ENCODE measurements at regions not wholly inside any gene's neighbourhood (a gene's known extent, or its start where the extent isn't known, plus 50 kb on each side); places are given as distances from the start of the nearest gene placed in this dataset.

DNA sequence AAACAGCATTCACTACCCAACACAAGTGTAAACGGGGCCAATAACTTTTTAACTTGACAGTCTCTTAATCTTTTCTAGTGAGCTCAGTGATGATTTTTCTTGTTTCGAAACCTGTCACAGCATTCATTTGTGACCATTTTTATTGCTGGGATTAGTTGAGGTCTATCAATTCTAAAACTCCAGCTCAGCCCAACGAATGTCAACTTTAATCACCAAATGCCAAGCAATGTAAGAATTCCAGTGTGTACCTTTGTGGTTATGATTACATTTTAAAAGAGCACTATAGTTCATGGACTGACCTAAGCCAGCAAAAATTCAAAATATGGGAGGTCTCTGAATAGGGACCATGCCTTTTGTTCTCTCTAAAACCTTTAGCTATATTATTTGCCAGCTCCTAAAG, 694.3 kb upstream of the SGCG start:
- TF ChIP-seq, protein P1, sequence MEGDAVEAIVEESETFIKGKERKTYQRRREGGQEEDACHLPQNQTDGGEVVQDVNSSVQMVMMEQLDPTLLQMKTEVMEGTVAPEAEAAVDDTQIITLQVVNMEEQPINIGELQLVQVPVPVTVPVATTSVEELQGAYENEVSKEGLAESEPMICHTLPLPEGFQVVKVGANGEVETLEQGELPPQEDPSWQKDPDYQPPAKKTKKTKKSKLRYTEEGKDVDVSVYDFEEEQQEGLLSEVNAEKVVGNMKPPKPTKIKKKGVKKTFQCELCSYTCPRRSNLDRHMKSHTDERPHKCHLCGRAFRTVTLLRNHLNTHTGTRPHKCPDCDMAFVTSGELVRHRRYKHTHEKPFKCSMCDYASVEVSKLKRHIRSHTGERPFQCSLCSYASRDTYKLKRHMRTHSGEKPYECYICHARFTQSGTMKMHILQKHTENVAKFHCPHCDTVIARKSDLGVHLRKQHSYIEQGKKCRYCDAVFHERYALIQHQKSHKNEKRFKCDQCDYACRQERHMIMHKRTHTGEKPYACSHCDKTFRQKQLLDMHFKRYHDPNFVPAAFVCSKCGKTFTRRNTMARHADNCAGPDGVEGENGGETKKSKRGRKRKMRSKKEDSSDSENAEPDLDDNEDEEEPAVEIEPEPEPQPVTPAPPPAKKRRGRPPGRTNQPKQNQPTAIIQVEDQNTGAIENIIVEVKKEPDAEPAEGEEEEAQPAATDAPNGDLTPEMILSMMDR (conservative IDR thresholded peaks at IDR 0.05; ENCODE audit: low read depth, low read length) = no peak
- DNase-seq (ENCODE audit: low read depth) = peak; percentile 62
- H3K4me3 ChIP-seq (ENCODE audit: low read length) = no peak overlapping the region

DNA sequence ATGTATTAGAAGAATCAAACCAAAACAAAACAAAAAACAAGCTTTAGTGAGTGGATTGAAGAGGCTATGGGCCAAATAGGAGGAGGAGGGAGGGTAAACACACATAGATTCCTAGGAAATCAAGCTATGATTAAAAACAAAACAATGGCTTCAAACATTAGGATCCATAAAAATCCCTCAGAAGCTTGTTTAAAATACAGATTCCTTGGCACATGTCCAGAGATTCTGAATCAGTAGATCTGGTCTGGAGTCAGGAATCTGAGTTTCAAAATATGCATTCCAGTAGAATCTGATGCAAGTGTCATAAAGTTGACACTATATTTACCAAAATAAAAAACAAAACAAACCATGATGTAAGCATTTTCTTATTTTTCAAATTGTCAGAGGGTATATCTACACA, 692.8 kb upstream of the SGCG start:
- no peak overlapping the region for H3K4me3 ChIP-seq (ENCODE audit: low read length)
- peak; percentile 46 for DNase-seq (ENCODE audit: low read depth)
- TF ChIP-seq, protein P1 (conservative IDR thresholded peaks at IDR 0.05; ENCODE audit: low read depth, low read length) = no peak

DNA sequence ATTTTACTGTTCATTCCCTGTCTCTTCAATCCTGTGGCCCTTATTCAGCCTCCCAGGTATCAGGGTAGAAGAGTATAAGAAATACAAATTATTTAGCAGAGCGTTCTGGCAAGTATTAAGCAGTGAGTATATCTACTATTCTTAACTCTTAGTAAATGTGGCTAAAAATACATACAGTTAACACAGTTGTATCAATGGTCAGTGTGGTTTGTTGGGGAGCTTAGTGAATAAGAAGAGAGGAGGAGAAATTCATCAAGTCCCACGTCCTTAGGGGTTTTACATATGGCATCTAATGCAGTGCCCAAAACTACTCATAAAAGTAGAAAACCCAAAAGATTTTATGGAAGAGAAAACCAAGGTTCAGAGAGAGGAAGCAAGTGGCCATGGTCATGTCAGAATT, 691.0 kb upstream of the SGCG start:
- DNase-seq (ENCODE audit: low read depth) = no peak
- TF ChIP-seq, protein P1 (conservative IDR thresholded peaks at IDR 0.05; ENCODE audit: low read depth, low read length) = no peak
- H3K4me3 ChIP-seq (ENCODE audit: low read length) = no peak overlapping the region

DNA sequence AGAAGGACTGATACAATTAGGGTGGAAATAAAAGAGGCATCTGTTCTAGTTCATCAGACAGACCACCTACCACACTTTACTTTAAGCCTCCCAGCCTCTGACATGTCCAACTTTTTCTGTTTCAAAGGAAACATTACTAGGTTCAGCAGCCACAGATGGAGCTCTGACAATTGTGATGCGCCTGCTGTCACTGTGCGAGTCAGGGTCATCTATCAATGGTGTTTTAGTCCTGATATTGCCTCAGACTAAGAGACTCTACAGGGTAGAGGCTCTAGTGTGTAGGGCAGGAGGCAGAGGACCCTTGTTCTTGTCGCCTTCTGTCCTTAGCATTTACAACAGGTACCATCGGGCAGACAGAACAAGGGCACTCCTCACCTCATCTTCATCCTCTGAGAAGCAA, 685.0 kb upstream of the SGCG start:
- TF ChIP-seq, protein P1 (conservative IDR thresholded peaks at IDR 0.05; ENCODE audit: low read depth, low read length) = no peak
- DNase-seq (ENCODE audit: low read depth) = no peak

DNA sequence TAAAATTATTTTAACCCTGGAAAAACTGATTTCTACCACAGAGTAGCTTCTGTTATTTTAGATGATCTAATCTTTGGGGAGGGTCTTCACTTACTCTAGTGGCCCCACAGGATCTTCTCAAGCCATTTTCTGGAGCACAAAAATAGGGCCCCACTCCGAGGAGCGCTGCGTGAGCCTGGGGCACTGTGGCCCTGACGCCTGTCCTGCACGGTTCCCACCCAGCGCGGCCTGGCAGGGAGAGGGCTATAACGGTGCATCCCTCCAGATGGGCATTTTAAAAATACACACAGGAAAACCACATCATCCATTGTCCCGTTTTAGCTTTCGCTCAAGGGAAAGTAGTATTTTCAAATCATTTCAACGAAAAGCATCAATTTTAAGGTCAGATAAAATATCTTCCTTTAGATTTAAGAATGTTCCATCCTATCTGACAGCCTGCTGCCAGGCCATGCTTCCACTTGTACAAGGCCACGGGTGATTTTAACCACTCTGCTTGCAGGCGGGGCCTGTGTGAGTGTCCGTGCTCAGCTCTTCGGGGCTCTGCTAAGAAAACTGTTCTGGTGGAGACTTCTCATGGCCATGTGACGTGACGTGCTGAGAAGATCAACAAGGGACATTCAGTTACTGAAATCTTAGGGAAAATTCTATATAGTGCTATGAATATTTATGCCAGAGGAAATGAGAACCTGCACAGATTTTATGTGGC, 683.8 kb upstream of the SGCG start:
- no peak overlapping the region for H3K4me3 ChIP-seq (ENCODE audit: low read length)
- TF ChIP-seq, protein P1 (conservative IDR thresholded peaks at IDR 0.05; ENCODE audit: low read depth, low read length) = no peak
- DNase-seq (ENCODE audit: low read depth) = no peak

More for the DNA sequence above, 685.0 kb upstream of the SGCG start:
- H3K4me3 ChIP-seq (ENCODE audit: low read length) = no peak overlapping the region

DNA sequence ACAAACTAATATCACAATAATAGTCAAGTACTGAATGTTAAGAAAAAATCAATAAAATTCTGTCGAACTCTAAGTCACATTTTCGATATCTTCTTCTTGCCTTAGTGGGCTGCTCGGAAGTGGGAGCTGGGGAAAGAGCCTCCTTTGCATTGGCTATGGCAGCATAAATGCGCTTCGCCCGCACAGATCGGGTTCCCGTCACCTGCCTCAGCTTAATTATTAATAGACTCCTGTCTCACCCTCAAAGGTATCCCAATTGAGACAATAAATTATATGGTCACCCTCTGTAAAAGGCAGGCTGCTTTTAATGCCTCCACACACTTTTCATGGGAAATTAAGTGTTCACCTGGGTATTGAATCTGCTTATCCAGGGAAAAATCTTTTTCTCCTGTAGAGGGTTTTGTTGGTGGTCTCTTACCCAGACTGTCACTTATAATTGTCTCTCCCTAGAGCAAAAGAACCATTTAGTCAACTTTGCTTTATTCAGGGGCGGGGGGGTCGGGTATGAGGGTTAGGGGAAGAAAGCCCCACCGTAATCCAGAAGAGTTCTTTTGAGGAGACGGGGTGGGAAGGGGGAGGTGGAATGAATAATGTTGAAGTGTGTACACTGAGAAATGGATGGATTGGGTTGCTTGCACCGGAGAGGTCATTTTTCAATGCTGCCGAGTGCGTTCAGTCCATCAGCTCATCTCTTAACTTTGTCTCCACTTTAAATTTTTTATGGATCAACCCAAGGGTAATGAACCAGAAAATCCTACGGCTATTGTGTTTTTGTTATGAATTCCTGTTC, 682.6 kb upstream of the SGCG start:
- TF ChIP-seq, protein P1 (conservative IDR thresholded peaks at IDR 0.05; ENCODE audit: low read depth, low read length) = no peak
- DNase-seq (ENCODE audit: low read depth) = no peak
- H3K4me3 ChIP-seq (ENCODE audit: low read length) = no peak overlapping the region

DNA sequence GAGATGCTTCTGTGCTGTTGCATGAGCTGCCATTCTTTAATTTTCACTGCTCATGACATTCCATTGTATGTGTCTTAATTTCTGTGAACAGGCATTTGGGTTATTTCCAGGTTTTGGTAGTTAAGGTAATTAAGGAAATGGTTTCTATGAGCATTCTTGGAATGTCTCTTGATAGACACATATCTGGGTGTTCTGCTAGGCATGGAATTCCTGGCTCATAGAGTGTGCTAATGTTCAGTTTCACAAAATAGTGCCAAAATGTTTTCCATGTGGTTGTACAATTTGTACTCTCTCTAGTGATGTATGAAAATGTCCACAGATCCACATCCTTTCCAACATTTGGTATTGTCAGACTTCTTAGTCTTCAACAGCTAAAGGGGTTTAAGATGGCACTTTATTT, 680.9 kb upstream of the SGCG start:
- TF ChIP-seq, protein P1 (conservative IDR thresholded peaks at IDR 0.05; ENCODE audit: low read depth, low read length) = no peak
- H3K4me3 ChIP-seq (ENCODE audit: low read length) = no peak overlapping the region
- peak; percentile 62 for DNase-seq (ENCODE audit: low read depth)

All from retinal pigment epithelial cell (primary cell).